Adrenal gland (tissue), 5 donors: ENCODE measurements at regions not wholly inside any gene's neighbourhood (a gene's known extent, or its start where the extent isn't known, plus 50 kb on each side); places are given as distances from the start of the nearest gene placed in this dataset.

Experiments
- POLR2A ChIP-seq, 2 donors: fragments of 450-650 bp; IDR thresholded peaks; one replicate each; pipeline ENCODE4 v1.6.1; 2017; ENCODE audit warnings: antibody characterized with exemption in 2 of 2, mild to moderate bottlenecking in 2 of 2, moderate library complexity in 1 of 2
- TF ChIP-seq, protein P1 (sequence below), 6 experiments: fragments of 450-650 bp in 4 of 6; fragments of 200-600 bp in 2 of 6; sonication (generic) in 1 of 6; IDR thresholded peaks; 1 replicate in 5 of 6; 2 replicates in 1 of 6; pipeline versions ENCODE4 v1.5.1 to v1.8.0; 2016 to 2021; ENCODE audit warnings: antibody characterized with exemption in 6 of 6, mild to moderate bottlenecking in 2 of 6, moderate library complexity in 1 of 6
- donor health status: DM: no; HTN: no; CAD: no.

DNA sequence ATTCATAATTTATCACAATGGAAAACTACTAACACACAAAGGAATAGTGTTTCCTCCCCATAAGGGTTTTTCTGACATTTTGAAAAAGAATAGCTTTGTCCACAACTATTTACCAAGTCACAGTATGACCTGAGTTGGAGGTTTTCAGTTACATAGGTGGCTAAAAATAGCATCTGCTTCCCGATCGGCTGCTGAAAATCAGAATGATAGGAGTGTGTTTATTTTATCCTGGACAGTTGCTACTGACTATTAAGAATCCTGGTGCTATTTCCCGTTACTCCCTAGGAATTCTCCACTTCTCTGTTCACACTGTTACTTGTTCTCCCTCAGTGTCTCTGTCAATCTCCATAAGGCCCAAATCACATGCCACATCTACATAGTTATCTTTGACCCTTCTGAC lies 353.9 kb upstream of the RARB start:
- TF ChIP-seq, protein P1, sequence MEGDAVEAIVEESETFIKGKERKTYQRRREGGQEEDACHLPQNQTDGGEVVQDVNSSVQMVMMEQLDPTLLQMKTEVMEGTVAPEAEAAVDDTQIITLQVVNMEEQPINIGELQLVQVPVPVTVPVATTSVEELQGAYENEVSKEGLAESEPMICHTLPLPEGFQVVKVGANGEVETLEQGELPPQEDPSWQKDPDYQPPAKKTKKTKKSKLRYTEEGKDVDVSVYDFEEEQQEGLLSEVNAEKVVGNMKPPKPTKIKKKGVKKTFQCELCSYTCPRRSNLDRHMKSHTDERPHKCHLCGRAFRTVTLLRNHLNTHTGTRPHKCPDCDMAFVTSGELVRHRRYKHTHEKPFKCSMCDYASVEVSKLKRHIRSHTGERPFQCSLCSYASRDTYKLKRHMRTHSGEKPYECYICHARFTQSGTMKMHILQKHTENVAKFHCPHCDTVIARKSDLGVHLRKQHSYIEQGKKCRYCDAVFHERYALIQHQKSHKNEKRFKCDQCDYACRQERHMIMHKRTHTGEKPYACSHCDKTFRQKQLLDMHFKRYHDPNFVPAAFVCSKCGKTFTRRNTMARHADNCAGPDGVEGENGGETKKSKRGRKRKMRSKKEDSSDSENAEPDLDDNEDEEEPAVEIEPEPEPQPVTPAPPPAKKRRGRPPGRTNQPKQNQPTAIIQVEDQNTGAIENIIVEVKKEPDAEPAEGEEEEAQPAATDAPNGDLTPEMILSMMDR (IDR thresholded peaks at IDR 0.05) = no peak
- no peak for TF ChIP-seq POLR2A (IDR thresholded peaks at IDR 0.05)
